Cardiac fibroblast (primary cell): ENCODE measurements at regions not wholly inside any gene's neighbourhood (a gene's known extent, or its start where the extent isn't known, plus 50 kb on each side); places are given as distances from the start of the nearest gene placed in this dataset.

Experiments
- DNase-seq, 2 donors: peaks; one replicate each; pipeline versions ENCODE4 v3.0.0 to v3.0.0-alpha.2; 2010; ENCODE audit warnings: low read depth in 2 of 2
- H3K4me3 ChIP-seq, 2 donors: replicated peaks in 1 of 2; 1 replicate in 1 of 2; 2 replicates in 1 of 2; pipeline ENCODE4 v1.5.1; 2011; ENCODE audit warnings: low read depth in 2 of 2, low read length in 2 of 2, mild to moderate bottlenecking in 2 of 2, moderate library complexity in 1 of 2
- CTCF ChIP-seq: IDR thresholded peaks from one replicate; pipeline ENCODE4 v1.5.1; 2011; ENCODE audit warnings: low read depth, mild to moderate bottlenecking, low read length, inconsistent platforms

- TF ChIP-seq CTCF, result no peak
- DNase-seq, result no peak
- H3K4me3 ChIP-seq, result no peak overlapping the region
Observed at GRCh38 chr21:26227130-26227529, 56.6 kb upstream of the APP start.

GRCh38 chr21:26226724-26227123 lies 56.2 kb upstream of the APP start:
- no peak for TF ChIP-seq CTCF
- no peak for DNase-seq
- no peak overlapping the region for H3K4me3 ChIP-seq

GRCh38 chr21:26225046-26225445 lies 54.5 kb upstream of the APP start:
- TF ChIP-seq CTCF, result no peak
- H3K4me3 ChIP-seq, result no peak overlapping the region
- no peak for DNase-seq

- DNase-seq, result no peak
- no peak overlapping the region for H3K4me3 ChIP-seq
- no peak for TF ChIP-seq CTCF
Observed at GRCh38 chr21:26224366-26224765, 53.8 kb upstream of the APP start.
